ENCODE measurements at regions not wholly inside any gene's neighbourhood (a gene's known extent, or its start where the extent isn't known, plus 50 kb on each side); places are given as distances from the start of the nearest gene placed in this dataset.

- H3K9me3 ChIP-seq (ENCODE audit: control insufficient read depth in 2 of 2, insufficient read depth in 1 of 2, low read depth in 1 of 2, low read length in 1 of 2): no peaks in the 10 kb centered on the region
- H3K36me3 ChIP-seq (ENCODE audit: control insufficient read depth in 3 of 3, insufficient read depth in 2 of 3, low read depth in 1 of 3, low read length in 3 of 3): no peaks in the 10 kb centered on the region
- peaks cover 3 to 59% (median 32%) of the 10 kb centered on the region in 3 donors for H3K27me3 ChIP-seq (ENCODE audit: control insufficient read depth in 3 of 3, insufficient read depth in 3 of 3, low read length in 3 of 3)
- WGBS, 3 donors: 77 to 88% (median 82%) methylated on average over 3 of the region's 3 CpGs
- no peak for FAIRE-seq
- H3K4me1 ChIP-seq (ENCODE audit: control insufficient read depth in 3 of 3, insufficient read depth in 2 of 3, low read depth in 1 of 3, low read length in 2 of 3): peaks cover 3 to 4% (median 4%) of the 10 kb centered on the region in 3 donors
- no peak overlapping the region for H3K4me3 ChIP-seq (ENCODE audit: low read depth in 1 of 3, low read length in 3 of 3)
- DNase-seq: no peak
- no peak overlapping the region for H3K27ac ChIP-seq (ENCODE audit: low read depth in 1 of 3, low read length in 2 of 3)
Measured at GRCh38 chr15:96406291-96406690, 75.8 kb downstream of the NR2F2 start.

GRCh38 chr15:96406701-96407100, 76.2 kb downstream of the NR2F2 start:
- H3K36me3 ChIP-seq (ENCODE audit: control insufficient read depth in 3 of 3, insufficient read depth in 2 of 3, low read depth in 1 of 3, low read length in 3 of 3): no peaks in the 10 kb centered on the region
- FAIRE-seq (no peak), DNase-seq (no peak)
- H3K27me3 ChIP-seq (ENCODE audit: control insufficient read depth in 3 of 3, insufficient read depth in 3 of 3, low read length in 3 of 3): peaks cover 3 to 62% (median 32%) of the 10 kb centered on the region in 3 donors
- peaks cover 3 to 4% (median 4%) of the 10 kb centered on the region in 3 donors for H3K4me1 ChIP-seq (ENCODE audit: control insufficient read depth in 3 of 3, insufficient read depth in 2 of 3, low read depth in 1 of 3, low read length in 2 of 3)
- H3K9me3 ChIP-seq (ENCODE audit: control insufficient read depth in 2 of 2, insufficient read depth in 1 of 2, low read depth in 1 of 2, low read length in 1 of 2): no peaks in the 10 kb centered on the region
- H3K27ac ChIP-seq (ENCODE audit: low read depth in 1 of 3, low read length in 2 of 3): no peak overlapping the region
- 59 to 81% (median 60%) methylated on average over 7 of the region's 7 CpGs for WGBS, 3 donors
- no peak overlapping the region for H3K4me3 ChIP-seq (ENCODE audit: low read depth in 1 of 3, low read length in 3 of 3)

- 41 to 55% (median 55%) methylated on average over 2 of the region's 2 CpGs for WGBS, 3 donors
- Histone ChIP-seq H3K9me3 (ENCODE audit: control insufficient read depth in 2 of 2, insufficient read depth in 1 of 2, low read depth in 1 of 2, low read length in 1 of 2) (no peaks in the 10 kb centered on the region), H3K36me3 (ENCODE audit: control insufficient read depth in 3 of 3, insufficient read depth in 2 of 3, low read depth in 1 of 3, low read length in 3 of 3) (no peaks in the 10 kb centered on the region), H3K4me3 (ENCODE audit: low read depth in 1 of 3, low read length in 3 of 3) (no peak overlapping the region), H3K27ac (ENCODE audit: low read depth in 1 of 3, low read length in 2 of 3) (no peak overlapping the region), H3K4me1 (ENCODE audit: control insufficient read depth in 3 of 3, insufficient read depth in 2 of 3, low read depth in 1 of 3, low read length in 2 of 3) (peaks cover 3 to 4% (median 4%) of the 10 kb centered on the region in 3 donors), H3K27me3 (ENCODE audit: control insufficient read depth in 3 of 3, insufficient read depth in 3 of 3, low read length in 3 of 3) (peaks cover 3 to 70% (median 33%) of the 10 kb centered on the region in 3 donors)
- no peak for FAIRE-seq
- no peak for DNase-seq
Measured at GRCh38 chr15:96407482-96407881, 77.0 kb downstream of the NR2F2 start.

- no peaks in the 10 kb centered on the region for H3K9me3 ChIP-seq (ENCODE audit: control insufficient read depth in 2 of 2, insufficient read depth in 1 of 2, low read depth in 1 of 2, low read length in 1 of 2)
- peaks cover 3 to 82% (median 37%) of the 10 kb centered on the region in 3 donors for H3K27me3 ChIP-seq (ENCODE audit: control insufficient read depth in 3 of 3, insufficient read depth in 3 of 3, low read length in 3 of 3)
- DNase-seq: no peak
- 7 to 15% (median 12%) methylated on average over 20 of the region's 20 CpGs for WGBS, 3 donors
- no peak overlapping the region for H3K27ac ChIP-seq (ENCODE audit: low read depth in 1 of 3, low read length in 2 of 3)
- no peaks in the 10 kb centered on the region for H3K36me3 ChIP-seq (ENCODE audit: control insufficient read depth in 3 of 3, insufficient read depth in 2 of 3, low read depth in 1 of 3, low read length in 3 of 3)
- no peak for FAIRE-seq
- no peak overlapping the region for H3K4me3 ChIP-seq (ENCODE audit: low read depth in 1 of 3, low read length in 3 of 3)
- peaks cover 3 to 4% (median 4%) of the 10 kb centered on the region in 3 donors for H3K4me1 ChIP-seq (ENCODE audit: control insufficient read depth in 3 of 3, insufficient read depth in 2 of 3, low read depth in 1 of 3, low read length in 2 of 3)
Measured at GRCh38 chr15:96408591-96409183, 78.2 kb downstream of the NR2F2 start.

GRCh38 chr15:96409215-96410138, 79.0 kb downstream of the NR2F2 start:
- peaks cover 3 to 89% (median 38%) of the 10 kb centered on the region in 3 donors for H3K27me3 ChIP-seq (ENCODE audit: control insufficient read depth in 3 of 3, insufficient read depth in 3 of 3, low read length in 3 of 3)
- peak overlapping the region in 1 of 3 donors; percentile 11 for H3K4me3 ChIP-seq (ENCODE audit: low read depth in 1 of 3, low read length in 3 of 3)
- H3K36me3 ChIP-seq (ENCODE audit: control insufficient read depth in 3 of 3, insufficient read depth in 2 of 3, low read depth in 1 of 3, low read length in 3 of 3): no peaks in the 10 kb centered on the region
- H3K4me1 ChIP-seq (ENCODE audit: control insufficient read depth in 3 of 3, insufficient read depth in 2 of 3, low read depth in 1 of 3, low read length in 2 of 3): peaks cover 3 to 4% (median 4%) of the 10 kb centered on the region in 3 donors
- 2 to 5% (median 5%) methylated on average over 76 to 77 of the region's 77 CpGs for WGBS, 3 donors
- no peaks in the 10 kb centered on the region for H3K9me3 ChIP-seq (ENCODE audit: control insufficient read depth in 2 of 2, insufficient read depth in 1 of 2, low read depth in 1 of 2, low read length in 1 of 2)
- FAIRE-seq (no peak), DNase-seq (peak; percentile 43 to 68)
- H3K27ac ChIP-seq (ENCODE audit: low read depth in 1 of 3, low read length in 2 of 3): no peak overlapping the region

GRCh38 chr15:96410175-96411055, 79.9 kb downstream of the NR2F2 start:
- WGBS, 3 donors: 7 to 11% (median 9%) methylated on average over 16 of the region's 16 CpGs
- Histone ChIP-seq H3K4me1 (ENCODE audit: control insufficient read depth in 3 of 3, insufficient read depth in 2 of 3, low read depth in 1 of 3, low read length in 2 of 3) (peaks cover 3 to 4% (median 4%) of the 10 kb centered on the region in 3 donors), H3K36me3 (ENCODE audit: control insufficient read depth in 3 of 3, insufficient read depth in 2 of 3, low read depth in 1 of 3, low read length in 3 of 3) (no peaks in the 10 kb centered on the region), H3K27ac (ENCODE audit: low read depth in 1 of 3, low read length in 2 of 3) (no peak overlapping the region), H3K4me3 (ENCODE audit: low read depth in 1 of 3, low read length in 3 of 3) (no peak overlapping the region), H3K27me3 (ENCODE audit: control insufficient read depth in 3 of 3, insufficient read depth in 3 of 3, low read length in 3 of 3) (peaks cover 3 to 92% (median 46%) of the 10 kb centered on the region in 3 donors), H3K9me3 (ENCODE audit: control insufficient read depth in 2 of 2, insufficient read depth in 1 of 2, low read depth in 1 of 2, low read length in 1 of 2) (no peaks in the 10 kb centered on the region)
- DNase-seq (peak in 1 of 2 donors; percentile 32), FAIRE-seq (no peak)

GRCh38 chr15:96411056-96412031, 80.8 kb downstream of the NR2F2 start:
- no peak for FAIRE-seq
- peaks cover 3 to 96% (median 54%) of the 10 kb centered on the region in 3 donors for H3K27me3 ChIP-seq (ENCODE audit: control insufficient read depth in 3 of 3, insufficient read depth in 3 of 3, low read length in 3 of 3)

More at GRCh38 chr15:96411056-96412031, 80.8 kb downstream of the NR2F2 start:
- Histone ChIP-seq H3K9me3 (ENCODE audit: control insufficient read depth in 2 of 2, insufficient read depth in 1 of 2, low read depth in 1 of 2, low read length in 1 of 2) (no peaks in the 10 kb centered on the region), H3K4me3 (ENCODE audit: low read depth in 1 of 3, low read length in 3 of 3) (no peak overlapping the region), H3K27ac (ENCODE audit: low read depth in 1 of 3, low read length in 2 of 3) (no peak overlapping the region), H3K36me3 (ENCODE audit: control insufficient read depth in 3 of 3, insufficient read depth in 2 of 3, low read depth in 1 of 3, low read length in 3 of 3) (no peaks in the 10 kb centered on the region), H3K4me1 (ENCODE audit: control insufficient read depth in 3 of 3, insufficient read depth in 2 of 3, low read depth in 1 of 3, low read length in 2 of 3) (peaks cover 3 to 4% (median 4%) of the 10 kb centered on the region in 3 donors)
- 7 to 18% (median 13%) methylated on average over 9 of the region's 9 CpGs for WGBS, 3 donors
- no peak for DNase-seq

All from small intestine (tissue), 7 donors.